Urinary bladder (tissue), 3 donors: ENCODE measurements at regions not wholly inside any gene's neighbourhood (a gene's known extent, or its start where the extent isn't known, plus 50 kb on each side); places are given as distances from the start of the nearest gene placed in this dataset.
"Not testable (repeated sequence)": the region's sequence is repeated elsewhere in the genome, so short reads cannot be mapped to it uniquely, and the experiment has no call there.

ENCODE experiments used
- DNase-seq: peaks from one replicate; pipeline ENCODE4 v3.0.0-alpha.2; 2015; ENCODE audit errors: extremely low spot score
- H3K27ac ChIP-seq: one replicate; pipeline ENCODE4 v1.5.1; 2013; ENCODE audit warnings: low read depth, mild to moderate bottlenecking, moderate library complexity
- H3K36me3 ChIP-seq: one replicate; pipeline ENCODE4 v1.6.1; 2013; ENCODE audit warnings: mild to moderate bottlenecking, moderate library complexity; ENCODE audit not compliant: insufficient read depth
- H3K4me1 ChIP-seq: one replicate; pipeline ENCODE4 v1.6.1; 2013; ENCODE audit warnings: mild to moderate bottlenecking, moderate library complexity; ENCODE audit not compliant: insufficient read depth
- H3K4me3 ChIP-seq: one replicate; pipeline ENCODE4 v1.5.1; 2013; ENCODE audit warnings: low read depth, low read length
- WGBS: extraction: QIAGEN DNeasy Blood & Tissue Kit; methylation state at CpG from one replicate; pipeline ENCODE4 v1.1.7; 2013; 5-methylcytosine and 5-hydroxymethylcytosine counted together
- donor health status: healthy with polysubstance abuse.
- donor health status: healthy.

- no peak for DNase-seq
- Histone ChIP-seq H3K4me3 (no peak overlapping the region), H3K27ac (no peak overlapping the region), H3K4me1 (no peaks in the 10 kb centered on the region), H3K36me3 (no peaks in the 10 kb centered on the region)
- 26% methylated on average over 5 of the region's 5 CpGs for WGBS
Measured at GRCh38 chr9:30301271-30301963, 2083.0 kb upstream of the ACO1 start.

- Histone ChIP-seq H3K4me3 (no peak overlapping the region), H3K36me3 (no peaks in the 10 kb centered on the region), H3K27ac (no peak overlapping the region), H3K4me1 (no peaks in the 10 kb centered on the region)
- DNase-seq = no peak
- WGBS = 90% methylated on average over 2 of the region's 2 CpGs
Measured at GRCh38 chr9:30310711-30311110, 2073.7 kb upstream of the ACO1 start.

- 75% methylated on average over 4 of the region's 4 CpGs for WGBS
- Histone ChIP-seq H3K4me3 (no peak overlapping the region), H3K4me1 (no peaks in the 10 kb centered on the region), H3K27ac (no peak overlapping the region), H3K36me3 (no peaks in the 10 kb centered on the region)
- DNase-seq = no peak
Measured at GRCh38 chr9:30329431-30329830, 2055.0 kb upstream of the ACO1 start.

GRCh38 chr9:30348904-30349303 lies 2035.5 kb upstream of the ACO1 start:
- no peaks in the 10 kb centered on the region for H3K4me1 ChIP-seq
- 91% methylated on average over 15 of the region's 15 CpGs for WGBS
- no peak overlapping the region for H3K4me3 ChIP-seq
- H3K36me3 ChIP-seq = no peaks in the 10 kb centered on the region
- DNase-seq = no peak
- H3K27ac ChIP-seq = no peak overlapping the region

GRCh38 chr9:30349526-30350513 lies 2034.6 kb upstream of the ACO1 start:
- WGBS = 89% methylated on average over 19 of the region's 19 CpGs
- Histone ChIP-seq H3K36me3 (no peaks in the 10 kb centered on the region), H3K27ac (no peak overlapping the region), H3K4me1 (no peaks in the 10 kb centered on the region), H3K4me3 (no peak overlapping the region)
- DNase-seq = no peak

GRCh38 chr9:30356221-30356620 lies 2028.2 kb upstream of the ACO1 start:
- no peak overlapping the region for H3K27ac ChIP-seq
- no peak overlapping the region for H3K4me3 ChIP-seq
- DNase-seq = no peak
- no peaks in the 10 kb centered on the region for H3K4me1 ChIP-seq
- no peaks in the 10 kb centered on the region for H3K36me3 ChIP-seq
- 80% methylated on average over 4 of the region's 4 CpGs for WGBS

- Histone ChIP-seq H3K27ac (no peak overlapping the region), H3K4me1 (no peaks in the 10 kb centered on the region), H3K4me3 (no peak overlapping the region), H3K36me3 (no peaks in the 10 kb centered on the region)
- no peak for DNase-seq
Measured at GRCh38 chr9:30362373-30362772, 2022.1 kb upstream of the ACO1 start.

GRCh38 chr9:30366140-30366539 lies 2018.3 kb upstream of the ACO1 start:
- WGBS = 87% methylated on average over 4 of the region's 4 CpGs
- H3K4me1 ChIP-seq = not testable (repeated sequence)

GRCh38 chr9:30382271-30382670 lies 2002.2 kb upstream of the ACO1 start:
- no peak for DNase-seq
- Histone ChIP-seq H3K27ac (no peak overlapping the region), H3K4me1 (no peaks in the 10 kb centered on the region), H3K4me3 (no peak overlapping the region), H3K36me3 (no peaks in the 10 kb centered on the region)
- 53% methylated on average over 2 of the region's 2 CpGs for WGBS

More at GRCh38 chr9:30366140-30366539, 2018.3 kb upstream of the ACO1 start:
- H3K36me3 ChIP-seq, H3K4me3 ChIP-seq, DNase-seq, H3K27ac ChIP-seq: not testable (repeated sequence)

GRCh38 chr9:30410273-30410672 lies 1974.2 kb upstream of the ACO1 start:
- no peak overlapping the region for H3K27ac ChIP-seq
- no peak overlapping the region for H3K4me3 ChIP-seq
- H3K36me3 ChIP-seq = no peaks in the 10 kb centered on the region
- WGBS = 72% methylated on average over 3 of the region's 3 CpGs
- DNase-seq = no peak
- H3K4me1 ChIP-seq = no peaks in the 10 kb centered on the region

GRCh38 chr9:30411571-30411970 lies 1972.9 kb upstream of the ACO1 start:
- no peak overlapping the region for H3K27ac ChIP-seq
- no peaks in the 10 kb centered on the region for H3K4me1 ChIP-seq
- no peak for DNase-seq
- WGBS = 80% methylated on average over 5 of the region's 5 CpGs
- H3K36me3 ChIP-seq = no peaks in the 10 kb centered on the region
- H3K4me3 ChIP-seq = no peak overlapping the region

- H3K27ac ChIP-seq = no peak overlapping the region
- WGBS = 30% methylated on average over 2 of the region's 2 CpGs
- no peak overlapping the region for H3K4me3 ChIP-seq
- DNase-seq = no peak
- no peaks in the 10 kb centered on the region for H3K4me1 ChIP-seq
- H3K36me3 ChIP-seq = no peaks in the 10 kb centered on the region
Measured at GRCh38 chr9:30459156-30459555, 1925.3 kb upstream of the ACO1 start.

- Histone ChIP-seq H3K4me1 (no peaks in the 10 kb centered on the region), H3K4me3 (no peak overlapping the region), H3K27ac (no peak overlapping the region), H3K36me3 (no peaks in the 10 kb centered on the region)
- 52% methylated on average over 4 of the region's 4 CpGs for WGBS
- DNase-seq = no peak
Measured at GRCh38 chr9:30476826-30477225, 1907.6 kb upstream of the ACO1 start.

- Histone ChIP-seq H3K4me3 (no peak overlapping the region), H3K36me3 (no peaks in the 10 kb centered on the region), H3K27ac (no peak overlapping the region), H3K4me1 (no peaks in the 10 kb centered on the region)
- WGBS = 72% methylated on average over 1 of the region's 1 CpG
- no peak for DNase-seq
Measured at GRCh38 chr9:30478684-30479083, 1905.8 kb upstream of the ACO1 start.
